GM18951 (cell line): ENCODE measurements at regions not wholly inside any gene's neighbourhood (a gene's known extent, or its start where the extent isn't known, plus 50 kb on each side); places are given as distances from the start of the nearest gene placed in this dataset.

Source experiments
- POLR2A ChIP-seq: IDR thresholded peaks from 4 replicates; pipeline ENCODE4 v1.6.1; 2011; ENCODE audit warnings: mild to moderate bottlenecking; ENCODE audit not compliant: insufficient read length, insufficient read depth; ENCODE audit errors: extremely low read depth
- in situ Hi-C: fragments of 300-500 bp; cut with MboI; formaldehyde crosslinking; loops from one replicate; pipeline ENCODE4 v1.12.0; 2022; ENCODE audit warnings: low sequenced_read_pairs, mixed read lengths, inconsistent platforms; ENCODE audit not compliant: unreplicated experiment

DNA sequence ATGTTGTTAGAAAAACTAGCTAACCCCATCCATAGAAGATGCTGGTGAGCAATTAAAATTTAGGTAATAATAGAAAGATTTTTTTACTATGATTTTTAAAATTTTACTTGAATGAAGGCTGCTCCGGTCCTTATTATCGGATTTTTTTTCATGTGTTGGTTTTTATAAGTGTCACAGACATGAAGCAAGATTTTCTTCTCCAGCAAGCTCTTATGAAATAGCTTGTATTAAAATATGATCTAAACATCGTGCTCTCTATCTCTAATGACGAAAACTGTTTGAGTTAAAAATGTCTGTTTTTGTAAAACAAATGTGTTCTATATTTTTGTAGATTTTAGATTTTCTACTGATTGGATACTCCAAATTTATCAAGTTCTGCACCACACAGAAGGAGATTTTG, 339.6 kb downstream of the ZNF536 start:
- TF ChIP-seq POLR2A, result no peak
- in situ Hi-C loops, result no loop called here

DNA sequence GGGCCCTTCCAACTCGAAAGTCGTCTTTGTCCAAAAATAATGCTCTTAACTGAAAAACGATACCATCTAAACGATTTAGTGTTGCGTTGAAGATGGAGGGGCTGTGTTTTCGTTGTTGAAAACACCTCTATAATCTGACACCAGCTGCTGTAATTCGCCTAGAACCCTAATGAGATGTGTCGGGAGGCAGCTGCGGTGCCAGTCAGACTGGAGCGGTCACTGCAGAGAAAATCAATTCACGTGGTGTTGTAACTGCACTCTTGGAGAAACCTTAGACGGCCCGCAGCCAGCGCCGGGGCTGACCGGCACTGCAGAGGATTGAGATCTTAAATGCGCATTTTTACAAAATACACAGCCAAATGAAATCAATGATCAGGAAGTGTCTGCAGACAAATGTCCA, 339.1 kb downstream of the ZNF536 start:
- in situ Hi-C loops, result no loop called here
- no peak for TF ChIP-seq POLR2A

DNA sequence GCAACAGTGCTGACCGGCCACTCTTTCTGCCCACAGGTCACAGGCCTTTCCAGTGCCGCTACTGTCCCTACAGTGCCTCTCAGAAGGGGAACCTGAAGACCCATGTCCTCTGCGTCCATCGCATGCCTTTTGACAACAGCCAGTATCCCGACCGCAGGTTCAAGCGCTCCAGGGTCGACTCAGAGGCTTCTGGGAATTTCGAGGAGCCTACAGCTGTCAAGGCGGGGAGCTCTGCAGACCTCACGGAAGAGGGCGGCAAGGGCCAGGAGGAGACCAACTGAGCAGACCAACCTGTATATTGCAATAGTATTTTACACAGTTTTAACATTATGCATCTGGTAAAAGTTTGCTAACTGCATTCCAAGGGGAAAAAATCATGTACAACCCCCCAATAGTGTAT, 338.5 kb downstream of the ZNF536 start:
- in situ Hi-C loops, result no loop called here
- TF ChIP-seq POLR2A, result no peak

DNA sequence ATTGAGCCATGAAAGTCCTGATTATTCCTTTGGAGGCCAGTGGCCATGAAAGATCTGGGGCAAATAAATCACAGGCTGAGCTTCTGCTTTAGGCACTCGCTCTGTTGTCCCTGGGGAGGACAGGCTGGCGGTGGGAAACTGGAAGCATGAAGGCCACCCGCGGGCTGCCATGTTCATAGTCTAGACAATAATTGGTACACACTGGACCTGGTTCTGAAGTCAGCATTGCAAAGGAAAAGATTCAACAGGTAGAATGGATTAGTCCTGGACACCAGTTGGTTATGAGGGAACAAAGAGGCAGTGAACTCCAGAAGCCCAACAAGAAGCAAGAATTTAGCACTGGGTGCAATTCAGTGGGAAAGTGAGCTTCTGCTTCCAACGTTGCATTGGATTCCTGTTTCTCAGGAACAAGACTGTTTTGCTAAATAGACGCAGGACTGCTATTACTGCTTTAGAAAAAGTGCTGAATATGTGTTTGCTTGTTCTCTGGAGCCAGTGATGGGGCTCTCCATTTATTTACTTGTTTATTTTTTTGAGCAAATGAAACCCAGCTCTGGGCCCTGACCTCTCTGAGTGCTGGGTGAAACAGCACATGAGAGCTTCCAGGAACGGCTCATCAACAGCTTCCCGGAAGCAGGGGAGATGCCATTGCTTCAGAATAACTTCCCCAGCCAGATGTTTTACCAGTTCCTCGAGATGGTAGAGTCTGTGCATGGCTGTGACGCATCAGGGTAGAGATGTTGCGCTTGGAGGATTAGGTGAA, 336.4 kb downstream of the ZNF536 start:
- no peak for TF ChIP-seq POLR2A
- in situ Hi-C loops, result no loop called here

DNA sequence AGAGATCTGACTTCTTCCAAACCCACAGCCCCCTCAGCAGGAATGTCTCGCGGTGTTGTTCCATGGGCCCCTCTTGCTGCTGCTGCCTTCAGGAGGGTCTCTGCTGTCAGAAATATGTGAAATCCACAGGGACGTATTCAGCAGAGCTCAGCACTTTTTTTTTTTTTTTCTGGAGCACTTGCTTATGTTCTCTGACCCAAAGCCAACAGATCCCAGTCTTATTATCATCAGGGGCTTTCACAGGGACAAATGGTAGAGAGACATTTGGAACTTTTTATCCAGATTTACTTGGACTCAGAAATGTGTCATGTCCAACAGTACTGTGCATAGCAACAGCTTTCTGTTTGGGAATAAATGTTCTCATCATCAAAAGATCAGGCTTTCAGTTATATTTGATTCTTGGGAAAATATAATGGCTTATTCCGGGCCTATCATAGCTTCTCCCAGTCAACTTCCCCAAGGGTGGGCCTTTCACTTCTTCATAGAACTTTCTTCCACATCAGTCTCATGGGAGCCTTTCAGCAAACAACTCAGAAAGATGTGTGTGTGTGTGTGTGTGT, 332.7 kb downstream of the ZNF536 start:
- in situ Hi-C loops, result no loop called here
- no peak for TF ChIP-seq POLR2A

DNA sequence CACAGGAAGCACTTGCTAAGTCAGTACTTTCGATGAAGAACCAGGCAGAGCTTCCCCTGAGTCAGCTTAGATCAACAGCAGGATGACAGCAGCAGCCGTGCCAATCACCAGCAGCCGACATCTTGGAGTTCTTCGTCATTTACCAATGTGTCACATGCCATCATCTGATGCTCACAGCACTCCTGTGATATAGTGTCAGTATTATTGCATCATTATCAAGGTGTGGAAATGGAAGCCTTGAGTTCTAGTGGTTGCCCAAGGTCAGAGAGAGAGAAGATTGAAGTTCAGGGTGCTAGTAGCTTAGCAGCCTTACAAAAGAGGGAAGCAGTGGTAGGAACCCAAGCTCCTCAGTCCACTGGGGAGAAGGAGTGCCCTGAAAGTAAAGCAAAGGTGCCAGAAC, 331.5 kb downstream of the ZNF536 start:
- no peak for TF ChIP-seq POLR2A
- in situ Hi-C loops, result no loop called here

DNA sequence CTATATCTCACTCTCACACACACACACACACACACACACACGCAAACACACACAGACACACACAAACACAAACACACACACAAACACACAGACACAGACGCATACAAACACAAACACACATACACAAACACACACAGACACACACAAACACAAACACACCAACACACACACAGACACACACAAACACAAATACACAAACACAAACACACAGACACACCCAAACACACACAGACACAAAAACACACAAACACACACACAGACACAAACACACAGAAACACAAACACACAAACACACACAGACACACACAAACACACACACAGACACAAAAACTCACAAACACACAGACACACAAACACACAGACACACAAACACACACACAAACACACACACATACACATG, 329.0 kb downstream of the ZNF536 start:
- TF ChIP-seq POLR2A, result no peak
- in situ Hi-C loops, result no loop called here

DNA sequence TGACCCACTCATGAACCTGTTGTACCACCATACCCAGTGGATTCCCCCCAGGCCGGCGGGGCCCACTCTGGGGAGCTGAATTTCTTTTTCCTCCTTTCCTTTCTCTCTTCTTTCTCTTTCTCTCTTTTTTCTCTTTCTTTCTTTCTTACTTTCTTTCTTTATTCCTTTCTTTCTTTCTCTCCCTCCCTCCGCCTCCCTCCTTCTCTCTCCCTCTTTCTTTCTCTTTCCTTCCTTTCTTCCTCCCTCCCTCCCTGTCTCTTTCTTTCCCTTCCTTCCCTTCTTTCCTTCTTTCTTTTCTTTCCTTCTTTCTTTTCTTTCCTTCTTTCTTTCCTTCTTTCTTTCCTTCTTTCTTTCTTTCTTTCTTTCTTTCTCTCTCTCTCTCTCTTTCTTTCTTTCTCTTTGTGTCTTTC, 327.7 kb downstream of the ZNF536 start:
- in situ Hi-C loops, result loop anchor here (25.0 kb wide), 2 partner anchors 1537 to 1862 kb away; no protein-coding TSS in a partner anchor
- no peak for TF ChIP-seq POLR2A

DNA sequence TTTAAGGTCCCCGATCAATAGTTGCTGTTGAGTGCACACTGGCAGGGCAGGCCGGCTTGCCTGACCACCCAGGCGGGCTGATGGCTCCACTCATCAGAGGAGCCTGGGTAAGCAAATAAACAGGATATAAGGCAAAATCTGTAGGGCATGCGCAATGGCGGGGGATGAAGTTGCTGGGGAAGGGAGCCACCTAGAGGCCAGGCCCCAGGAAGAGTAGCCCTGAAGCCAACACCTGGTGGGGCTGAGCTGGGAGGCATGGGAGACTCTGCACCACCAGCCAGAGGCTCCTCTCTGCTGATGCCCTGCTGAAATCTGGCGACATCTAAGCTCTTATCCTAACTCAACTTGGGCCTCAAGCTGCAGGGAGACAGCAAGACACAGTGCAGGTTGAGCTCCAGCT, 324.3 kb downstream of the ZNF536 start:
- in situ Hi-C loops, result loop anchor here (25.0 kb wide), 2 partner anchors 1541 to 1866 kb away; no protein-coding TSS in a partner anchor
- TF ChIP-seq POLR2A, result no peak

DNA sequence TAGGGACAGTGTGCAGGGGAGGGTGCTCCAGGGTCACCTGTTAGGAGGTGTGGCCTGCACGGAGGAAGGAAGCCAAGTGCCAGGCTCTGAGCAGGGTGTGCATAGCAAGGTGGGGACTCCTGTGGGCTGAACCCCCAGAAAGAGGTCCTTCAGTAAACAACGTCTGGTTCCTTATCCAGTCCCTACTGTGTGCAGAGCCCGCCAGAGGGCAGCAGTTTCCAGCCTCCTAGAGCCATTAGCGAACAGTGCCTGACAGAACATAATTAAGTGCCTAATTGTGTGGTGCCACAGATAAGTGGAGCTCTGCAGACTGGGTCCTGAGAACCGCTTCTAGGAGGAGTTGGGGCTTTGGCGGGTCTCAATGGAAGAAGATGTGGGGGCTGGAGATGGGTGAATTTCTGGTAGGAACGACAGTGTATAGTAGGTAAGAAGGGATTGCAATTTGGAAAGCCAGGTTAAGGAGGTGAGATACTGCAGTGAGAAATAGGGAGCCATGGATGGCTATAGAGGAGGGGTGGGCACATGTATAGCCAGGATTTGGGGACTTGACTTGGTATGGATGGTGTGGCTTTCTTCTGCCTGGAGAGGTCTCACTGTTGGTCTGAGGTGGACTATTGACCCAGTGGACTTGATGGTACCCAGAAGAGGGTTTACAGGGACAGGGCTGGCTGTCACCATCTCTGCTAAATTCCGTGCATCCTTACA, 323.1 kb downstream of the ZNF536 start:
- in situ Hi-C loops, result loop anchor here (25.0 kb wide), 2 partner anchors 1542 to 1867 kb away; no protein-coding TSS in a partner anchor
- TF ChIP-seq POLR2A, result no peak

DNA sequence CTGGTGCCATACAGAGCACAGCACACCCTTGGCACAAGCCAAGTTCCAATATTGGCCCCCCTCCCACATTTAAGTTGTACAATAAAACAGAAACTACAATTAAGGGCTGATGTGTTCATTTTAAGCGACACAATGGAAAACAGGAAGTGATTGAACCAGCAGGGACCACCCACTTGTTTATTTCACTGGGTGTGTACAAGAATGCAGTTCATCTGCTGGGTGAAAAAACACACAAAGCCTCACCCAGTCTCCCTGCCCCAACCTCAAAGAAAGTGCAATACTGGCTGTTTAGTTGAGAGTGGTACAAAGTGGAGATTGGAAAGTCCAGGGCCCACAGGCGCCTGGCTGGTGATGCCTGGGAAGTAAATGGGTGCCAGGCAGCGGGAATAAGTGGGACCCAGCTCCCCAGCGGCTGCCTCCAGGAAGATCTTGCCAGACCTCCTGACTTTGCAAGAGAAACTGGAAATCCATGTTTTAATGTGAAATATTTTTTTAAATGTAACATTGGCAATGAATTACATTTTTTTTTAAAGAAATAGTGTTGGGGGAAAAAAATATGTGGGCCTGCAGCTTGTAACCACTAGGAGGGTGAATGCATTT, 322.1 kb downstream of the ZNF536 start:
- no peak for TF ChIP-seq POLR2A
- in situ Hi-C loops, result loop anchor here (25.0 kb wide), 2 partner anchors 1543 to 1868 kb away; no protein-coding TSS in a partner anchor

DNA sequence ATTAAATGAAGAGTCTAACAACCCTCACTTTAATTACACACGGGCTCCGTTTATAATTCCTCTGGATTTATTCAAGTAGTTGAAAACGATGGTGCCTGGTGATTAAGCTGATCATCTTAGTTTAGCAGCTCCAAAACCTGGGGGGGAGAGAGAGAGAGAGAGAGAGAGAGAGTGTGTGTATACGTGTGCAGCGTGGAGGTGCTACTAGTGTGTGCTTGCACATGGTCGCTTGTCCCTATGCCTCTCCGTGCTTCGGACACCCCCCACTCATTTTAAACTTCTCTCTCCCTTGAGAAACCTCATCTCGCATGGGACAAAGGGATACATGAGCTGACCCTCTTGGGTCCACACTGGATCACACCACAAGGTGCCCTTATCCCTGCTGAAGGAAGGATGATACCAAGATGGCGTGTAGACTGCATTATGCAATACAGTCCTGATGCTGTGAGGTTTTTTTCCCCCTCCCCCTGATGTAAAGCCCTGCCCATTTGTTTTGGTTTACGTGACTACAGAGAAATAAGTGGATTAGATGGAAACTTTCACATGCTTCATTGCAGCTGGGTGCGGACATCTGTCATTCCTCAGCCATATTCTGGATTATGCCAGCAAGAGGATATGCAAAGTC, 320.8 kb downstream of the ZNF536 start:
- TF ChIP-seq POLR2A, result no peak
- in situ Hi-C loops, result loop anchor here (25.0 kb wide), 2 partner anchors 1544 to 1869 kb away; no protein-coding TSS in a partner anchor
